T-helper 2 cell treated with Interferon-gamma antibody and Interleukin-4, amounts not matched to agents 5 μg/mL and 100 μg/mL, for 36 hours (primary cell): ENCODE measurements at regions not wholly inside any gene's neighbourhood (a gene's known extent, or its start where the extent isn't known, plus 50 kb on each side); places are given as distances from the start of the nearest gene placed in this dataset.

Experiments used
- DNase-seq: peaks from one replicate; pipeline ENCODE4 v3.0.0; 2021; ENCODE audit warnings: low spot score
- H3K27ac Mint-ChIP-seq: one replicate; pipeline ENCODE4 v1.8.0; 2021; ENCODE audit warnings: mild to moderate bottlenecking, mixed read lengths
- H3K27me3 Mint-ChIP-seq: one replicate; pipeline ENCODE4 v1.8.0; 2021; ENCODE audit warnings: low read depth, mixed read lengths
- H3K36me3 Mint-ChIP-seq: one replicate; pipeline ENCODE4 v1.8.0; 2021; ENCODE audit warnings: low read depth, mixed read lengths
- H3K4me1 Mint-ChIP-seq: one replicate; pipeline ENCODE4 v1.8.0; 2021; ENCODE audit warnings: low read depth, mixed read lengths
- H3K4me3 Mint-ChIP-seq: one replicate; pipeline ENCODE4 v1.8.0; 2022; ENCODE audit warnings: mild to moderate bottlenecking, moderate library complexity, mixed read lengths
- H3K9me3 Mint-ChIP-seq: one replicate; pipeline ENCODE4 v1.8.0; 2021; ENCODE audit warnings: mixed read lengths

DNA sequence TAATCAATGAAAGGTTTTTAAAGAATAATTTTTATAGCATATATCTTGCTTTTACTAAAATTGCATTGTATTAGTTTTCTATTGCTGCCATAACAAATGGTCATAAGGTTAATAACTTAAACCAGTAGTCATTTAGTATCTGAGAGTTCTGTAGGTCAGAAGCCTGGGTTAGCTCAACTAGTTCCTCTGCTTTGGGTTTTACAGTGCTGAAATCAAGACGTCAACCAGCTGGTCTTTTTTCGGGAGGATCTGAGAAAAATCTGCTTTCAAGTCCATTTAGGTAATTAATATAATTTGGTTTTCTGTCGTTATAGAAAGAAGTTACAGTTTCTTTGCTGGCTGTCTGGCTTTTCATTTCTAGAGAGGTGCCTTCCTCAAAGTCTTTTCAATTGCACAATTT, 577.7 kb downstream of the MRPL39 start:
- Mint-ChIP-seq H3K4me1 (no peaks in the 10 kb centered on the region), H3K9me3 (peaks cover 4% of the 10 kb centered on the region)

DNA sequence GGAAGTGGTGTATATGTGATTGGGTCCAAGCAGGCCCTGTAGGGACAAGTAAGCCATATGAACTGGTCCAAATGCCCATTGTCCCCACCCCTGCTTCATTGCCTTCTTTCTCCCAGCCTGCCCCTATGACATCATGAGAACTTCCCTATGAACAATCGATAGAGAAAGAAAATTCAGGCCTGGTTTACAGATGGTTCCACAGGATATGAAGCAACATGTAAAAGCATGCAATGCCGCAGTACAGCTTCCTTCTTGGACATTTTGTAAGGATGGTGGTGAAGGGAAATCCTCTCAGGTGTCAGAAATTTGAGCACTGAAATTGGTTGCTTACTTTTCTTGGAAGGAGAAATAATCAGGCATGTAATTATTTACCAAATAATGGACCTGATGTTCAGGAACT, 581.7 kb downstream of the MRPL39 start:
- Mint-ChIP-seq H3K9me3 (peaks cover 14% of the 10 kb centered on the region), H3K4me3 (no peak overlapping the region), H3K4me1 (no peaks in the 10 kb centered on the region), H3K27me3 (no peaks in the 10 kb centered on the region), H3K27ac (no peak overlapping the region), H3K36me3 (no peaks in the 10 kb centered on the region)
- no peak for DNase-seq

More for the DNA sequence above, 577.7 kb downstream of the MRPL39 start:
- no peak overlapping the region for H3K27ac Mint-ChIP-seq
- H3K36me3 Mint-ChIP-seq = no peaks in the 10 kb centered on the region
- no peak overlapping the region for H3K4me3 Mint-ChIP-seq
- no peaks in the 10 kb centered on the region for H3K27me3 Mint-ChIP-seq
- DNase-seq = no peak

DNA sequence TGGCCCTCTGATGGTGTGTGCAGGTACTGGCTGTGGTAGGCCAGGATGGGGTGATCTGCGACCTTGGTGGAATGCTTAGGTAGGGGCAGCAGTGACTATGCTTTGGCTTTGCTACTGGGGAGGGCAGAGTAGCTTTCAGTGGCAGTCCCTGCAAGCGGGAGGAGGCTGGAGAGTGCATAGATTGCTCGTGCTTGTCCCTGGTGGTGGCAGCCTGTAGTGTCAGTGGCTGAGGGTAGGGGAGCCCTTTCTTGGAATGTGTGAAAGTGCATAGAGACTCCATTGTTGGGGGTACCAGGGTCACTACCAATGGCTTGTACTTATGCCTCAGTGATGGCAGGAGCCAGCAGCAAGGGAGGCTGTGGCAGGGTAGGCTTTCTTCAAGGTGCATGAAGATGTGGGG, 582.6 kb downstream of the MRPL39 start:
- no peak overlapping the region for H3K4me3 Mint-ChIP-seq
- H3K4me1 Mint-ChIP-seq = no peaks in the 10 kb centered on the region
- DNase-seq = no peak
- H3K36me3 Mint-ChIP-seq = no peaks in the 10 kb centered on the region
- no peaks in the 10 kb centered on the region for H3K27me3 Mint-ChIP-seq
- no peak overlapping the region for H3K27ac Mint-ChIP-seq
- H3K9me3 Mint-ChIP-seq = peaks cover 14% of the 10 kb centered on the region

DNA sequence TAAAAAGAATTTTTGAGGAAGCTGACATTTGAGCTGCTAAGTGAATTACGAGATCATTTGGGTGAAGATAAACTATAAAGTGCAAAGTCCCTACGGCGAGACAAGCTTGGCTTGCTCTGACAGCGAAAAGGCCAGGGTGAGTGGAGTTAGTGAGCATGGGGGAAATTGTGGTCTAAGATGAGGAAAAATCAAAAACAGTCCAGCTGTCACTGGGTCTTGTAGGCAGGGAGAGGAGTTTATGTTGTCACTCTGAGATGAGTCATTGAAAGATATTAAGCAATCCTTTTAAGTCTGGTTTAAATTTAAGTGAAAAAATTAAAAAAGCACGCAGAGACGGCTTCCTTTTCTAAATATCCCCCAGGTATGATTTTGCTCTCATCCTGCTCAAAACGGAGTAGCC, 601.9 kb downstream of the MRPL39 start:
- no peak for DNase-seq
- peaks cover 5% of the 10 kb centered on the region for H3K9me3 Mint-ChIP-seq
- no peak overlapping the region for H3K27ac Mint-ChIP-seq
- H3K4me1 Mint-ChIP-seq = no peaks in the 10 kb centered on the region
- H3K36me3 Mint-ChIP-seq = no peaks in the 10 kb centered on the region
- H3K27me3 Mint-ChIP-seq = no peaks in the 10 kb centered on the region
- H3K4me3 Mint-ChIP-seq = no peak overlapping the region

DNA sequence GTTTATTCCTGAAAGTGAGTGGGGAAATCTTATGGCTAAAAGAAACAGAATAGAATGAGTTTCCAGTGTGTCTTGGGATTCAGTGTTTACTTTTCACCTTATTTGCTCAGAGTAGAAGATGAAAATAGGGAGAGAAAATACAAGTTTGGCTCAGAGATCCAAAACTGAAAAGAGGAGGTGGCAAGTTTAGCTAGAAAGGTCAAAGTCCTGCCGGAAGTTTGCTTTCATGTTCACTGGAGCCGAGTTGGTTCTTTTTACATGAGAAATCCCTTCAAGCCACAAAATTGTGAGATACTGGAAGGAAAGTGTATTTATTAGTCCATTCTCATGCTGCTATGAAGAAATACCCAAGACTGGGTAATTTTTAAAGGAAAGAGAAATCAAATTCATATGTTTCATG, 604.6 kb downstream of the MRPL39 start:
- no peak for DNase-seq
- Mint-ChIP-seq H3K9me3 (peaks cover 15% of the 10 kb centered on the region), H3K27me3 (no peaks in the 10 kb centered on the region), H3K4me3 (no peak overlapping the region), H3K27ac (no peak overlapping the region), H3K4me1 (no peaks in the 10 kb centered on the region), H3K36me3 (no peaks in the 10 kb centered on the region)

DNA sequence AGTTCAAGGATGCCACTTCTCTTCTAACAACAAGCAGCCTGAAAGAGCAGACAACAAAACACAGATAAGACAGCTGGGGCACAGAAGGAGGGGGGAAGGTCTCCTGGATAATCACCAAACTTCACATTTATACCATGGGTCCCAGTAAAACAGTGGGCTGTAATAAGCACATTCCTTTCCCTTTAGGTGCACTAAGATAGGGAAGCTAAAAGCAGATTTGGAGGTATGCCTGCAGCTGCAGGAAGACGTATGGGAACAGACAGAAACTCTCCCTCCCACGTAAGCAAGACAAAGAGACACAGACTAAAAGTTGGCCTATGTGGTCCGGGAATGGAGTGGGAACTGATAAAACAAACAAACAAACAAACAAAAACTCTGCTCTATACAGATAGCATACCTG, 612.1 kb downstream of the MRPL39 start:
- DNase-seq = no peak
- H3K4me3 Mint-ChIP-seq = no peak overlapping the region
- H3K27ac Mint-ChIP-seq = no peak overlapping the region
- H3K27me3 Mint-ChIP-seq = no peaks in the 10 kb centered on the region
- H3K4me1 Mint-ChIP-seq = no peaks in the 10 kb centered on the region
- H3K9me3 Mint-ChIP-seq = peaks cover 21% of the 10 kb centered on the region
- H3K36me3 Mint-ChIP-seq = no peaks in the 10 kb centered on the region

DNA sequence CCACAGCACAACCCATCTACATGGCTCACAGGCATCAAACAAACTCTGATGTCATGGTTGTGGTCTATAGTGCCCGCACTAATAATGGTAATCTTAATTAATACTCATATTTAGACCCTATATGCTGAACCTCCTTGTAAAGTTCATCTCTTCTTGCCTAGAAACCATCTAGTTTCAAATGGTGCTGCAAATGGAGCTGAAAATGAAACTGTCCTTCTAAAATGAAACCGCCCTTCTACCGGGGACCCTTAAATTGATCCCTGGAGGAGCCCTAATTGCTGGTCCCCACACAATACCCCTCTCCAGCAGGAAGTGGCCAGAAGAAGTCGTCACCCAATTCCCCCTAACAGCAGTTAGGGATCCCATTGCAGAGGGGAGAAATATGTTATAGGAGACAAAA, 612.6 kb downstream of the MRPL39 start:
- Mint-ChIP-seq H3K27me3 (no peaks in the 10 kb centered on the region), H3K9me3 (peaks cover 16% of the 10 kb centered on the region), H3K4me3 (no peak overlapping the region), H3K27ac (no peak overlapping the region), H3K36me3 (no peaks in the 10 kb centered on the region), H3K4me1 (no peaks in the 10 kb centered on the region)
- no peak for DNase-seq

DNA sequence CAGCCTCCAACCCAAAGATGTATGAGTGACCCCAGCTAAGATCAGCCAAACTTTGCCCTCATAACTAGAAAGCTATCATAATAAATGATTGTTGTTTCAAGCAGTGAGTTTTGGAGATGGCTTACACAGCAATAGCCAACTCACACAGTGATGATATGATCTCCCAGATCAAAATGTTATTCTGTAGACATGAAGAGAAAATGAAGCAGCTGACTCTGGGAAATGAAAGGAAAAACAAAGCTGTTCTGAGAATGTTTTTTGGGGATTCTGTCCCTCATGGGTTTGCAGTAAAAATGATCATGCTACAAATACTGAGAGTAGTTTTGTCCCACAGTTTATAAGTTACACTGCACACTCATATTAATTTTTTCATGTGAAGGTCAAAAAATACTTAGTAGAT, 617.8 kb downstream of the MRPL39 start:
- H3K4me1 Mint-ChIP-seq = no peaks in the 10 kb centered on the region
- H3K27me3 Mint-ChIP-seq = no peaks in the 10 kb centered on the region
- no peaks in the 10 kb centered on the region for H3K36me3 Mint-ChIP-seq
- no peak for DNase-seq
- no peak overlapping the region for H3K4me3 Mint-ChIP-seq
- H3K27ac Mint-ChIP-seq = no peak overlapping the region
- peaks cover 8% of the 10 kb centered on the region for H3K9me3 Mint-ChIP-seq

DNA sequence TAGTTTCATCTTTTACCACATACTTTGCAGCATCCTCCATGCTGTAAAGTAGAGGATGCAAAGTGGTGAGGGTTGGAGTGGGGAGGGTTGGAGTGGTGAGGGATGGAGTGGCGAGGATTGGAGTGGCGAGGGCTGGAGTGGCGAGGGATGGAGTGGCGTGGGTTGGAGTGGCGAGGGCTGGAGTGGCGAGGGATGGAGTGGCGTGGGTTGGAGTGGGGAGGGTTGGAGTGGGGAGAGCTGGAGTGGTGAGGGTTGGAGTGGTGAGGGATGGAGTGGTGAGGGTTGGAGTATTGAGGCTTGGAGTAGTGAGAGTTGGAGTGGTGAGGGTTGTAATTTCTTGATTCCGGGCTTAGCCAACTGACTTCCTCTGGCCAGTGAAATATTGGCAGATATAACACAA, 618.3 kb downstream of the MRPL39 start:
- Mint-ChIP-seq H3K27me3 (no peaks in the 10 kb centered on the region), H3K4me1 (no peaks in the 10 kb centered on the region), H3K36me3 (no peaks in the 10 kb centered on the region), H3K9me3 (peaks cover 8% of the 10 kb centered on the region), H3K27ac (no peak overlapping the region), H3K4me3 (no peak overlapping the region)
- no peak for DNase-seq

DNA sequence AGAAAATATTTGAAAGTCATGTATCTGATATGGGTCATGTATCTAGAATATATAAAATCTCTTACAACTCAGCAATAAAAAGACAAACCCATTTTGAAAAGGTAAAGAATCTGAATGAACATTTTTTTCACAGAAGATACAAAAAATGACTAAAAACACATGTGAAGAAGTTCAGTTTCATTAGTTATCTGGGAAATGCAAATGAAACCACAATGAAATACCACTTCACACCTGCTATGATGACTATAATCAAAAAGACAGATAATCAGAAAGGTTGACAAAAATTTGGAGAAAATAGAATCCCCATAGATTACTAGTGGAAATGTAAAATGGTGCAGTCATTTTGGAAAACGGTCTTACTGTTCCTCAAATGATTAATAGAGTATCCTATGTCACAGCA, 631.0 kb downstream of the MRPL39 start:
- H3K36me3 Mint-ChIP-seq = no peaks in the 10 kb centered on the region
- no peaks in the 10 kb centered on the region for H3K4me1 Mint-ChIP-seq
- H3K4me3 Mint-ChIP-seq = no peak overlapping the region
- H3K27me3 Mint-ChIP-seq = no peaks in the 10 kb centered on the region
- no peak for DNase-seq
- H3K9me3 Mint-ChIP-seq = peaks cover 14% of the 10 kb centered on the region
- no peak overlapping the region for H3K27ac Mint-ChIP-seq

DNA sequence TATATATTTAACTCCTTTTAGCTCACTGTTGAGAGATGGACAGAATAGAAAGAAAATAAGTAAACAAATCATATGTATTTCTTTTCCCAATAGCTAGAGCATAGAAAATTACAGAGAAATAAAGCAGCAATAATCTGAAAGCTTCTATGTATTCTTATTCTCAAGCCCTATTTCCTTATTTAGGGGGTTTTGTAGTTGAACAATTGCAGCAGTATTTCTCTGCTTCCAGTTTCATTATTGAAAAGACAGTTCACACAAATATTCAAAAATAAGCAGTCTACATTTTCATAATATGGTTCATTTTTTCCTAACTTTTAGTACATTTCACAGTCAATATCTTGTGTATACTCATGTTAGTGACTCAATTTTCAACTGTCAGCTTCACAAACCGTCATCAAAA, 638.2 kb downstream of the MRPL39 start:
- no peak for DNase-seq
- Mint-ChIP-seq H3K27ac (no peak overlapping the region), H3K4me1 (no peaks in the 10 kb centered on the region), H3K9me3 (peaks cover 13% of the 10 kb centered on the region), H3K27me3 (no peaks in the 10 kb centered on the region), H3K4me3 (no peak overlapping the region), H3K36me3 (no peaks in the 10 kb centered on the region)

DNA sequence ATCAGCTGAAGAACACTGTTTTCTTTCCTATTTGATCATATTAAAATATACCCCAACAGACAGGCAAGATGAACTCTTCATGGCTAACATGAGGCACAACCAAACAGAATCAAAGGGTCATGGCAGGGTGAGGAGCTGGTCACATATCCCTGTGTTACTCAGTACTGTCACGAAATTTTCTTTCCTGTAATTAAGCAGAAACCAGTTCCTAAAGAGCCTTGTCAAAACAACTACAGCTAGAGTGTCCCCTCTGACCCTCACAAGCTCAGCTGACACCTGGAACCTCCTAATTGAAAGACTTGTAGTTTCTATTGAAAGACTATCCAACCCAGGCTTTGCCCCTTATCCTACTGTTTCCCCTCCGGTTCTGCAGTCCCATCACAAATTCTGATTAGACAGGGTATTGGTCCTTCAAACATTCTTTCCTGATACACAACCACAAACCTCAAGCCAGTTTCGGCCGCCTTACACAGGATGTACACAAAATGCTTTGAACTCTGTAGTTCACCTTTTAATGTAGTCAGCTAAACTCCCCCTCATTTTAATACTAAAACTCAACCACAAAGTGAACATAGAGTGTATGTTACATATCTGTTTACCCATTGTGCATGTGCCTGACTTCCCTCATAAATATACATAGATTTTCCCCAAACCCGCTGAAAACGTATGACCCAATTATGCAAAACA, 651.9 kb downstream of the MRPL39 start:
- peaks cover 2% of the 10 kb centered on the region for H3K4me1 Mint-ChIP-seq
- no peak overlapping the region for H3K27ac Mint-ChIP-seq
- DNase-seq = no peak
- H3K4me3 Mint-ChIP-seq = no peak overlapping the region
- peaks cover 4% of the 10 kb centered on the region for H3K9me3 Mint-ChIP-seq
- no peaks in the 10 kb centered on the region for H3K36me3 Mint-ChIP-seq
- no peaks in the 10 kb centered on the region for H3K27me3 Mint-ChIP-seq

DNA sequence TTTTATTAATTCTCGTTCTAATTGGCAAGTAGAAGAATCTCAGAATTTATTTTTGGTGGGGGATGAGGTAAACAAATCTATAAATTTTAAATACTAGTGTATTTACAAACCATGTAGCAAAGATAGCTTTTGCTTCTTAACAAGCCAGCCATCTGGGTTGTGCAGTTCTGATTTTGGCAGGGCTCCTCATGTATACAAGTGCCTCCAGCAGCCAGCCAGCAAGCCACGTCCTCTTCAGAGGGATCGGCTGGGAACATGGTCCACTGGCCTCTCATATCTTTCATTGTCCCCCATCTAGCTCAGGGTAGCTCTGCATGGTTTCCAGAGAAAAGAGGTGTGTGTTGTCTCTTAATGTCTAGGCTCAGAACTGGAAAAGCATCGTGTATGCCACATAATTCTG, 659.1 kb downstream of the MRPL39 start:
- Mint-ChIP-seq H3K4me1 (no peaks in the 10 kb centered on the region), H3K4me3 (no peak overlapping the region), H3K27me3 (no peaks in the 10 kb centered on the region)

DNA sequence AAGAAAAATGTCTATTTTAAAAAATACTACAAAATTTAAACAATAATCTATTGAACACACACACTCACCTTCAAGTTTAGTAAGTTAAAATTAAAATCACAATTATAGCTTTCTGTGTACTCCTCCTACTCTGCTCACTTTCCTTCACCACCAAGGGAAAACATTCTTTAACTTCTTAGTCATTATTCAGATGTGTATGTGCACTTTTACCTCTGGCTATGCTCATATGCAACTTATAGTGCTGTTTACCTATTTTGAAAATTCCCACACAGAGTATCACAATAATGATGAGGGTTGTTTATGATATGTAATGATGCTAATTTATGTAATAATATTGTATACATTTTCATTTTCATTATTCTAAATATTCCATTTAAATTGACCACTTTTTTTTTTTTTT, 661.4 kb downstream of the MRPL39 start:
- no peaks in the 10 kb centered on the region for H3K36me3 Mint-ChIP-seq
- H3K9me3 Mint-ChIP-seq = no peaks in the 10 kb centered on the region
- H3K27ac Mint-ChIP-seq = no peak overlapping the region
- H3K27me3 Mint-ChIP-seq = no peaks in the 10 kb centered on the region
- no peak overlapping the region for H3K4me3 Mint-ChIP-seq
- DNase-seq = no peak
- no peaks in the 10 kb centered on the region for H3K4me1 Mint-ChIP-seq

More for the DNA sequence above, 659.1 kb downstream of the MRPL39 start:
- no peaks in the 10 kb centered on the region for H3K36me3 Mint-ChIP-seq
- H3K9me3 Mint-ChIP-seq = no peaks in the 10 kb centered on the region
- H3K27ac Mint-ChIP-seq = no peak overlapping the region
- no peak for DNase-seq
